HepG2 (cell line): ENCODE measurements at regions not wholly inside any gene's neighbourhood (a gene's known extent, or its start where the extent isn't known, plus 50 kb on each side); places are given as distances from the start of the nearest gene placed in this dataset.
"Not testable (repeated sequence)": the region's sequence is repeated elsewhere in the genome, so short reads cannot be mapped to it uniquely, and the experiment has no call there.

Experiments used
- HOXA5 ChIP-seq: sonication (generic); formaldehyde crosslinking; IDR thresholded peaks from 2 replicates; pipeline ENCODE4 v1.4.0; 2020; ENCODE audit warnings: missing genetic modification reagents
- NFRKB ChIP-seq: fragments of 450-650 bp; IDR thresholded peaks from 2 replicates; pipeline ENCODE4 v1.6.1; 2017
- NR2C2 ChIP-seq: sonication (generic); formaldehyde crosslinking; IDR thresholded peaks from 2 replicates; pipeline ENCODE4 v1.4.0; 2020; ENCODE audit warnings: missing genetic modification reagents, mild to moderate bottlenecking, moderate library complexity, borderline replicate concordance
- POLR2AphosphoS5 ChIP-seq: IDR thresholded peaks from 2 replicates; pipeline ENCODE4 v1.6.1; 2012; ENCODE audit warnings: low read depth, low read length
- SAFB2 ChIP-seq: sonication (generic); formaldehyde crosslinking; IDR thresholded peaks from 2 replicates; pipeline ENCODE4 v1.5.1; 2020; ENCODE audit warnings: missing genetic modification reagents, low read depth, mild to moderate bottlenecking, borderline replicate concordance
- ZNF143 ChIP-seq: sonication (generic); formaldehyde crosslinking; IDR thresholded peaks from 2 replicates; pipeline ENCODE4 v1.4.0; 2020; ENCODE audit warnings: missing genetic modification reagents
- ZNF232 ChIP-seq: sonication (generic); formaldehyde crosslinking; IDR thresholded peaks from 2 replicates; pipeline ENCODE4 v1.4.0; 2020; ENCODE audit warnings: missing genetic modification reagents, borderline replicate concordance
- ZNF484 ChIP-seq: sonication (generic); formaldehyde crosslinking; IDR thresholded peaks from 2 replicates; pipeline ENCODE4 v1.5.1; 2020; ENCODE audit warnings: mild to moderate bottlenecking, low read depth, missing genetic modification reagents, borderline replicate concordance

DNA sequence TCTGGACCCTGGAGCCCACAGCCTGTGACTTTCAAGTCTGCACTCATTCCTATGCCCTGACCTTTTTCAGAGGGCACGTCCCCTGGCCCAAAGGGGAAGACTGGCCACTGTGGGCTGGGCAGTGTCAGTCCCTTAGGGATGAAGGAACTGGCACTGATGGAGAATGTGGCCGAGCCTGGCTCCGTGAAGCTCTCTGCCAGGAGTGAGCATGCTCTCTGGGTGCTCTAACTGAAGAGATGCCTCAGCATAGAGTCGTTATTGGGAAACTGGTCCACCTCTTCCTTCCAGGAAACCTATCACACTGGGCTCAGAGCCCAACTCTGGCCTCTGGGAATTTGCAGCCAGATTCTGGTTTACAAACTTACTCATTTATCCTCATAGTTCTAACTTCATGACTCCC is 87.3 kb upstream of the OSBPL11 start:
- not testable (repeated sequence) for TF ChIP-seq SAFB2 (CRISPR knock-in tag); NR2C2 (CRISPR knock-in tag); POLR2AphosphoS5; ZNF143 (CRISPR knock-in tag); NFRKB; ZNF484 (CRISPR knock-in tag); ZNF232; HOXA5 (CRISPR knock-in tag)
